Skin of body (tissue), 1 donor: ENCODE measurements at regions not wholly inside any gene's neighbourhood (a gene's known extent, or its start where the extent isn't known, plus 50 kb on each side); places are given as distances from the start of the nearest gene placed in this dataset.
A peak's percentile ranks its signal among the peaks of the same experiment; 100 is the strongest.
"Not testable (repeated sequence)": the region's sequence is repeated elsewhere in the genome, so short reads cannot be mapped to it uniquely, and the experiment has no call there.

ENCODE experiments used
- DNase-seq: peaks from one replicate; lab custom pipeline; 2025; lab: John Stamatoyannopoulos, UW

DNA sequence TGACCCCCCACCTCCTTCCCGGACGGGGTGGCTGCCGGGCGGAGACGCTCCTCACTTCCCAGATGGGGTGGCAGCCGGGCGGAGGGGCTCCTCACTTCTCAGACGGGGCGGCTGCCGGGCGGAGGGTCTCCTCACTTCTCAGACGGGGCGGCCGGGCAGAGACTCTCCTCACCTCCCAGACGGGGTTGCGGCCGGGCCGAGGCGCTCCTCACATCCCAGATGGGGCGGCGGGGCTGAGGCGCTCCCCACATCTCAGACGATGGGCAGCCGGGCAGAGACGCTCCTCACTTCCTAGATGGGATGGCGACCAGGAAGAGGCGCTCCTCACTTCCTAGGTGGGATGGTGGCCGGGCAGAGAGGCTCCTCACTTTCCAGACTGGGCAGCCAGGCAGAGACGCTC is 112.1 kb upstream of the GOT2 start:
- DNase-seq, result not testable (repeated sequence)

DNA sequence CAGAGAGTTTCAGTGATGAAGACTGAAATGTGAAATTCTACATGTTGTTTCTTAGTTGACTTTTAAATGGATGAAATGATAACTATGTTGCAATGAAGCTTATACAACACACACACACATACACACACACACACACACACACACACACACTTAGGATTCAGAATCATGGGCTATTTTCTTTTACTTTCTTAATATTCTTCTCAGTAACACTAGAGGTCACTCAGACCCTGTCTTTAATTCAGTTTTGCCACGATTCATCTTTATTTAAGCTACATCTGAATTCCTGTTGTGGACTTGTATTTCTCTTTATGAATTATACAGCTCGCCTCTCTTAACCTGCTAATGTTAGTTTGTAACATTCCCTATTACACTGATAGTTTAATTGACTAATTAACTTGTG is 109.6 kb upstream of the GOT2 start:
- DNase-seq, result peak; percentile 8

DNA sequence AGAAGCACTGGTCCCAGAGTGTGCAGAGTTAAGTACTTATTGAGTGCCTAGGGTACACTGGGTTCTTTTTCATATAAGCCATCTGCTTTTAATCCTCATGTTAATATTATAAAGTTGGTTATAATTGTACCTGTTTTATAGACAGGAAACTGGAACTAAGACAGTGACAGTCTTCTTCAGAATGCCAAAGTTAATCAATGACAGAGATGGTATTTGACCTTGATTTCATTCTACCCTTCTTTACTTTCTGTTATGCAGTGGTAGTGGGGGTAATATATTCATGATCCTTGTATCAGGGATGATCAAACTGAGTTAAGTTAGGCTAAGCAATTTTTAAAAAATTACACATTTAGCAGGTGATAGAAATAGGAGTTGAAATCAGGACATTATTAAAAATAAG is 108.6 kb upstream of the GOT2 start:
- DNase-seq, result no peak

DNA sequence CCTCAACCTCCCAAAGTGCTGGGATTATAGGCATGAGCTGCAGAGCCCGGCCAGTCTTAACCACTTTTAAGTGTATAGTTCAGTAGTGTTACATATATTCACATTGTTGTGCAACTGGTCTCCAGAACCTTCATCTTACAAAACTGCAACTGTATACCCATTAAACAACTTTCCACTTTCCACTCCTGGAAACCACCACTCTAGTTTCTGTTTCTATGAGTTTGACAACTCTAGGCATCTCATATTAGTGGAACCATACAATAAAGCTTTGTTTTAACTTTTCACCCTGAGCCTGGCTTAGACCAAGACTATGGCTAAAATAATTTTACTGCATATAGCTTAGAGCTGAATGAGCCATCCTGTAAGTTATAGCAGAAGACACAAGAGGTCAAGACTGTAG is 108.0 kb upstream of the GOT2 start:
- DNase-seq, result no peak

DNA sequence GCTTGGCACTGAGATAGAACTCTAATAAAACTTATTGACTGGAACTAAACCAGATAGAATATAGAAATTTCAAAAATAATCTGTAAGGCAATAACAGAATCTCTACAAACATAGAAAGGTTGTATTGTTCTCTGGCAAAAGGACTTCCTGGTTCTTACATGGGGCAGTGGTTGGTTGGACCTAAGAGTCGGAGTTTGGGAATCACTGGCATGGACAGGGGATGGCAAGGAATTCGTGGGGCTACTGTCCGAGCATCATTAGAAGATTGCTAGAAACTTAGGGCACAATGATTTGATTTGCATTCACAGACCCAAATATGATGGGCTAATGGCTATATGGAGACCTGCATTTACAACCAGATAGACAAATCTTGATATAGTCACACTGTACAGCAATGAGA is 103.8 kb upstream of the GOT2 start:
- no peak for DNase-seq

DNA sequence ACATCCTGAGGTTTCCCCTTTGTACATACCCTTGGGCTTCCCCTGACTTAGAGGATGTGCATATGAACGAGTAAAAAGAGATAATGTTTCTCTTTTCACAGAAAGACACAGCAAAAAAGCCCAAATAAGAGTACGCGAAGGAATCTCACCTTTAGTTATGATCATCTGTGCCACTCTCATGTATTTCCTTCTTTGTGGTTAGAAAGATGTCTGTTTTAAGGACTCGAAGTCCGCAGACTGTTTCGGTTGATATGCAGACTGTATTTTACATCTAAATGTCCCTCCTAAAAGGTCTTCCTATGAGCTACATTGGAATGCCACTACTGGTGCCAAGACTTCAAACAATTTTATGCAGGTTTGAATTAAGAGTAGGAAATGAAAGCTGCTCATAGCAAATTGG is 102.3 kb upstream of the GOT2 start:
- DNase-seq, result no peak

DNA sequence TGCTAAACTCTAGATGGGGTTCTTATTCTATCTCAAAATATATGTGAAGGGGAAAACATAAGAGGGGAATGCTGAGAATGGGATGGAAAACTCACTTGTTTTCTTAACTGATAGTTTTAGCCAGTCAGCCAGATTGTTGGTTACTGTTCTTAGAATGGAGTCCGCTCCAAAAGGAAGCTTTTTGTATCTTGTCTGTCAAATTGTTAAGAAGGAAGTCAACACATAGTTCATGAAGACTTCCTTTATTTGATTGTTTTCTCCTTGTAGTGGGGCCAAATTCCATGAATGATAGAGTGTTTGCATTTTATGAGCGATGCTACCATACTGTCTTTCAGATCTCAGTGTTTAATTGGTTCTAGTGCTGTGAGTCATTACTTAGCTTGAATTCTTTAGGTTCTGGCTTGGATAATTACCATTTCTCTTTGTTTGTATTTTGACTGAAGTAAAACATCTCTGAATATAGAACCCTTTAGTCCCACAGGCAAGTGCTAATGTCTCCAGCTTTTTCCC is 98.3 kb upstream of the GOT2 start:
- DNase-seq, result no peak

DNA sequence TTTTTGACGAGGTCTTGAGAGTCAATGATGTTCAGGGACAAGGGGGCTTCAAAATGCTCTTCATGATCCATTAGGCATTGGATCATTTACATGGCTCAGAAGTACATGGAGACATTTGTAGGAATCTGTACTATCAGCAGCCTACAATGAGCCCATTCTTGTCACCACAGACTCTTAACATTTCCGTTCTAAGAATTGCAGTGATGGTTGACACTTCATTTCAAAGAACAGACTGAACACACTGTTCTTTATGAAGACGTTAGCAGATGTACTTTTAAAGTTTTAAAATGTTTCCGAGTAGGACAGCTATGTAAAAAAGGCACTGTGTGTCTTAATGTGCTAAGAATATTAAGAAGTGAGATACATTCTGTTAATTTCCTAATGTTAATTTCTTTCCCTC is 97.3 kb upstream of the GOT2 start:
- DNase-seq, result no peak

DNA sequence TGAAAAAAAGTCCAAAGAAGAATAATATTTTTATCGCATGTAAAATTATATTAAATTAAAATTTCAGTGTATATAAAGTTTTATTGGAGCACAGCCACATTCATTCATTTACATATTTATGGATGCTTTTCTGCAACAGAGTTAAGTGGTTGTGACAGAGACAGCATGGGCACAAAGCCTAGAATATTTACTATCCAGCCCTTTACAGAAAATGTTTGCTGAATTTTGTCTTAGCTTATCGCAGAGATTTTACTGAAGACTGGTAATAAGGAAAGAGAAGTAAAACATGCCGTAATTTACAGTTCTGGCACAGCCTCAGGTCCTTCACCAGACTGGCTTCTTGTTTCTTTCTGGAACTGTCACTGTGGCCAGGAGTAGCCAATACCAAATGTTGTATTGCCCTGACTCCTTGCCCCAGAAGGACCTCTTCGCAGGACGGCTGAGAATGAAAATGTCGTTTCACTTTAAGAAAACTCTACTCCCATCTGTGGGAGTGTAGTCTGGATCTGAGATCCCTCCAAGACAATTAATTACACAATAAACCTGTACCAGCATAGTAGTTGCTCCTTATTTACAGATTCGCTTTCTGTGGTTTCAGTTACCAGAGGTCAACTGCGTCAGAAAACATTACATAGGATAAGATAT is 94.9 kb upstream of the GOT2 start:
- DNase-seq, result no peak

DNA sequence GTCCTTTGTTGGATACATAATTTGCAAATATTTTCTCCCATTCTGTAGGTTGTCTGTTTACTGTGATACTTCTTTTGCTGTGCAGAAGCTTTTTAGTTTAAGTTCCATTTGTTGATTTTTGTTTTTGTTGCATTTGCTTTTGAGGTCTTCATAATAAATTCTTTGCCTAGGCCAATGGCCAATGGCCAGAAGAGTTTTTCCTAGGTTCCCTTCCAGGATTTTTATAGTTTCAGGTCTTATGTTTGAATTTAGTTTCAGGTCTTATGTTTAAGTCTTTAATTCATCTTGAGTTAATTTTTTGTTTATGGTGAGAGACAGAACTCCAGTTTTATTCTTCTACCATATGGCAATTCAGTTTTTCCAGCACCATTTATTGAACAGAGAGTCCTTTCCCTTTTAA is 90.1 kb upstream of the GOT2 start:
- no peak for DNase-seq

DNA sequence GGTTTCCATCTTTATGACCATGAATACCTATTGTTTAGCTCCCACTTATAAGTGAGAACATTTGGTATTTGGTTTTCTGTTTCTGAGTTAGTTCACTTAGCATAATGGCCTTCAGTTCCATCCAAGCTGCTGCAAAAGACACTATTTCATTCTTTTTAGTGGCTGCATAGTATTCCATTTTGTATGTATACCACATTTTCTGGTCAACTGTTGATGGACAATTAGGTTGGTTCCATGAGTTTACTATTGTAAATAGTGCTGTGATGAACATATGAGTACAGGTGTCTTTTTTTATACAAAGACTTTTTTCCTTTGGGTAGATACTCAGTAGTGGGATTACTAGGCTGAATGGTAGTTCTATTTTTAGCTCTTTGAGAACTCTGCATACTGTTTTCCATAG is 87.8 kb upstream of the GOT2 start:
- DNase-seq, result no peak

DNA sequence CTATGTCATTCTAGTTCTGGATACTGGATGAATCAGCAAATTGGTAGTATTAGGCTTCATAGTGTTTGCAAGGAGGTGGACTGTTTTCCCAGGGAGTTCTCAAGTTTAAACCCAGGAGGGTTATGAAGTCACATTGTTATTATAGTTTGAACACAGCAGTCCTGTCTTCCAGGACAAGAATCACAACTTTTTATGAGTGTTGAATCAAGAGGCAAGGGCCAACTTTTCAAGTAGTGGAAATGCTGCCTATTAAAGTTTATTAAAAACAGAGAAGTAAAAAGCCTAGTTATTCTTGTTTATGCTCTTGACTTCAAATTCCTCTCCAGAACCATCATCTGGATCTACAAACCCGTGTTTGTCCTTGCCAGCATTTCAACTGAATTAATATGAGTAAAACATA is 86.3 kb upstream of the GOT2 start:
- DNase-seq, result peak; percentile 89

DNA sequence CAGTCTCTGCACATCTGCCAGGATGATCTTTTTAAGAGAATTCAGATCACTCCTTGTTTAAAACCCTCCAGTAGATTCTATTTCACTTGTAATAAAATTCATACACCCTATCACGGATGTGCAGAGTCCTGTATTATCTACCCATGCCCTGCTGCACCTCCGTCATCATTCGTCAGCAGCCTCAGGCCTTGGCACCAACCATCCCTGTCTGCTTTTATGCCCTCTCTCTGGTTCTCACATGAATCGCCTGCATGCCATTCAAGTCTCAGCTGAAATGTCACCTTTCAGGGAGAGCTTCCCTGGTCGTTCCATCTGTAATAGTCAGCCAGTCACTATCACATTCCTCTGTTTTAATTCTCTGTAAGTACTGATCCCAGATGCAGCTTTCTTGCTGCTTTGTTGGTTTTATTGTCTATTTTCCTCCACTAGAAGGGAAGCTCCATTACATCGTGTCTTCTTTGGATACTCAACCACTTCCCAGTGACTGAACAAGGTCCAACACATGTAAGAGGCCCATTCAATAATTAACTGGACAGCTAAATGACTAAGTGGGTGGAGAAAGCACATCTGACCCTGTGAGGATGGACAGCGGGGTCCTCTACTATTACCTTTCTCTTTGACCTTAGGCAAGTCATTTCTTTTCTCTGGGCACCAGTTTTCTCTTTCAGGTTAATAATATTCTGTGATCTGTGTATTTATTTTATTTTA is 81.2 kb upstream of the GOT2 start:
- no peak for DNase-seq

DNA sequence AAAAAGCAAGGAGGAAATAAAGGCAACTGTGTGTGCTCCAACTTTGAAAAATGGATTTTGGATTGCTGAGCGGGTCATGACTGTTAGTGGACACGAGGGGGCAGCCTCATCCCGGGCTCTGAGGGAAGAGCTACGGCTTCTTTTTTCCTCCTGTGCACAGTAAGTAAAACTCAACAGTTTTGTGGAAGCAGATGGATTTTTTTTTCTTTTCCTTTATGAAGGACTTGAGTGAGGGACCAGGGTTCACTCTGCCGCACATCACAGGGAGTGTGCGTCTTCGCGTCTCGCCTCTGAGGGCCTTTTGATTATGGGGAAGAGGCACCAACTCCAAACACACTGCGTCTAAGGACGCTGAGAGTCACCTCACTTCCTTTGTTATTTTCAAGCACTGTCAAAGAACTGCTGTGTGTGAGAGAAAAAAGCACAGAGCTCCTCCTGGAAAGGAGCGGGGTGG is 80.3 kb upstream of the GOT2 start:
- DNase-seq, result peak; percentile 60

DNA sequence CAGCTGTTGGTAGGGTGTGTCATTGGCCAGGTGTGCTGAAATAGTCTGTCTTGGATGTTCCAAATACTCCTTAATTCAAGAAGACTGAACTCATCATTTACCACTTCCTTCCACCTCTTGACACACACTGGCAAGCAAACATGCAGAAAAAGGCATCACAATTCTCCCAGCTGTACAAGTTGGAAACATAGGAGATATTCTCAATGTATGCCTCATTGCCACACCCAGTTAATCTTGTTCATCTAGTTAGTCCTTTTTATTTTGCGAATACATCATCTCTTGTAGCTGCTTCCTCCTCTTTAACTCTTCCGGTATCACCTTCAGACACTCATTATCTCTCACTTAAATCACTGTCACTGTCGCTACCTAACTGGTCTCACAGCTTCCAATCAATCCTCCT is 75.1 kb upstream of the GOT2 start:
- DNase-seq, result no peak

DNA sequence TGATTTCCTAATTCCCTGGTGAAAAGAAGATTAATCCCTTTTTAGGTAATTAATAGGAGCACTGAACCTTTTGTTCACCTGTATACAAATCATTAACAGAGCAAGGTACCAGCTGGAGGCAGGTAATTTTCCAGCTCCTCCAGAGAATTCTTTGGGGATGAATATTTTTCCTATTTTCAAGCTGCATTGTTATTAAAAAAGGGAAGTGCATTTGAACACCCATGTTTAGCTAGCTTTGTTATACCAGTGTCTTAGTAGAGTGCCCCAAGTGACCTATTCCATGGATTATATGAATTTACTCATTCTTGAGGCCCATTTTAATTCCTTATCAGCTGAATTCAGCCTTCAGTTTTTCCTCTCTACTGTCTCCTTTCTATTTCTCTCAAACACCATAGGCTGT is 73.2 kb upstream of the GOT2 start:
- no peak for DNase-seq

DNA sequence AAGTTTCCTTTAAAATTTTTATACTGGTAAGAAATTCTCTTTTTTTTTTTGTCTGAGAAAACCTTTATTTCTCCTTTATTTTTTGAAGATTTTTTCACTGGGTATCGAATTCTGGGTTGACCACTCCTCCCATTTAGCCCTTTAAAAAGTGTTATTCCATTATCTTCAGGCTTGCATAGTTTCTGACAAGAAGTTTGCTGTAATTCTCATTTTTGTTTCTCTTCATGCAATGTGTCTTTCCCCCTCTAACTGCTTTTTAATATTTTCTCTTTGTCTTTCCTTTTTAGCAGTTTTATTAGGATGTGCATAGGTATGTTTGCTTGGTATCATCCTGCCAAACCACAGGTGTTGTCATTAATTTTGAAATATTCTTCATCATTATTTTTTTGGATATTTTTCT is 67.7 kb upstream of the GOT2 start:
- no peak for DNase-seq

DNA sequence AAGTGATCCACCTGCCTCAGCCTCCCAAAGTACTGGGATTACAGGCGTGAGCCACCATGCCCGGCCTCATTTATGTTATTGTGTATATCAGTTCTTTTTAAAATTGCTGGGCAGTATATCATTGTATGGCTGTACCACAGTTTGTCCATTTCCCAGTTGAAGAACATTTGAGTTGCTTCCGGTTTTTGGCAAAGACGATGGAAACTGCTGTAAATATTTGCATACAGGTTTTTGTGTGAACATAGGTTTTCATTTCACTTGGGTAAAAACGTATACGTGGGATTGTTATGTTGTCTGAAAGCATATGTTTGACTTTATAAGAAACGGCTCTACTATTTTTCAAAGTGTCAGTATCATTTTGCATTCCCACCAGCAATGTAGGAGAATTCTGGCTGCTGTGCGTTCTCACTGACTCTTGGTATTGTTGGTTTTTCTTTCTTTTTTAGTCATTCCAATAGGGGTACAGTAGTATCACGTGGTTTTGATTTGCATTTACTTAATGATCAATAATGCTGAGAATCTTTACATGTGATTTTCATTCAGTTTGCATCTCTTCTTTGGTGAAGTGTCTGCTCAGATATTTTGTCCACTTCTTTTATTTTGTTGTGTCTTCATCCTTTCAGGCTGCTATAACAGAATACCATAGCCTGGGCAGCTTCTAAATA is 63.2 kb upstream of the GOT2 start:
- DNase-seq, result no peak

DNA sequence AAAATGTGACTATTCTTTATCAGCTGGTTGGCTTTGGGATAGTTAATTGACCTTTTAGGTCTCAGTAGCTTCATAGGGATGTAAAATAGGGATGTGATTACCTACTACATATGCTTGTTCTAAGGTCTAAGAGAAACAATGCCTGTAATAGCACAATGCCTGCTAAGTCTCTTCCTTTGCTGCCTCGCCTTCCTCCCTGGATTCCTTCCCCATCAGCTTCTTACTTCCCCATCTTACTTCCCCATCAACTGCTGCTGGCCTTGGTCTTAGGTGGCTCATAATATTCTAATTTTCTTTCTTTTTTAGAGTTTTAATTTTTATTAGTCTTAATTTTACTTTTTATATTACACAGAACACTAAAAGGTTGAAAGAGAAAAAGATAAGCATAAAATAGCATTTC is 59.2 kb upstream of the GOT2 start:
- no peak for DNase-seq

DNA sequence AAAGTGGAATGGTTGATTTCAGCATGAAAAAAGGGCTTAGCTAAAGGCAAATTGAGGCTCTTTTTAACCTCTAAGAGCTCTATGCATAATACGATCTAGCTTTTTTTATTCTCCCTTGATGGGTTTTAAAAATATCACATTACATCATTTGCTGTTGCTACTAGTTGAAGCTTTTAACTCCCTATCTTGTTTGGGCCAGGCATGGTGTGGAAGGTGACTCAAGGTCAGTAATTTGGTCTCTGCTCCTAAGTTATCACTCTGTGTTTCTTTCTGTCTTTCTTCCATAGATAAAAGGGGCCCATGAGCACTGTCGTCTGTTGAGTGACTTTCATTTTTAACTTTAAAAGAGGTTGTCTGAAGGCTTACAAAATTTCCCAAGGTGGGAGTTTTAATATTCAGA is 58.1 kb upstream of the GOT2 start:
- DNase-seq, result no peak

DNA sequence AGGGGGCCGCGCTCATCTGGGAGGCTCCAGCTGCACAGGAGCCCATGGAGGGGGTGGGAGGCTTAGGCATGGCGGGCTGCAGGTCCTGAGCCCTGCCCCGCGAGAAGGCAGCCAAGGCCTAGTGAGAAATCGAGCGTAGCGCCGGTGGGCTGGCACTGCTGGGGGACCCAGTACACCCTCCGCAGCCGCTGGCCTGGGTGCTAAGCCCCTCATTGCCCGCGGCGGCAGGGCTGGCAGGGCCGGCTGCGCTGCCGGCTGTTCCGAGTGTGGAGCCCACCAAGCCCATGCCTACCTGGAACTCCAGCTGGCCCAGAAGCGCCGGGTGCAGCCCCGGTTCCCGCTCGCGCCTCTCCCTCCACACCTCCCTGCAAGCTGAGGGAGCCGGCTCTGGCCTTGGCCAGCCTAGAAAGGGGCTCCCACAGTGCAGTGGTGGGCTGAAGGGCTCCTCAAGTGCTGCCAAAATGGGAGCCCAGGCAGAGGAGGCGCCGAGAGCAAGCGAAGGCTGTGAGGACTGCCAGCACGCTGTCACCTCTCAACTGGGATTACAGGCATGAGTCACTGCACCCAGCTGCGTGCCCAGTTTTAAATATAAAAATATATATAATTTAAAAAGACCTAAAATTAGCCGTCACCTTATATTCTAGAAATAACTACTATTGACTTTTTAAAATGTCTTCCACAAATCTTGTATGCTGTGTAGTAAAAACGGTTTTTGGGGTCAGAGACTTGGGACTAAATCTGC is 56.9 kb upstream of the GOT2 start:
- not testable (repeated sequence) for DNase-seq

DNA sequence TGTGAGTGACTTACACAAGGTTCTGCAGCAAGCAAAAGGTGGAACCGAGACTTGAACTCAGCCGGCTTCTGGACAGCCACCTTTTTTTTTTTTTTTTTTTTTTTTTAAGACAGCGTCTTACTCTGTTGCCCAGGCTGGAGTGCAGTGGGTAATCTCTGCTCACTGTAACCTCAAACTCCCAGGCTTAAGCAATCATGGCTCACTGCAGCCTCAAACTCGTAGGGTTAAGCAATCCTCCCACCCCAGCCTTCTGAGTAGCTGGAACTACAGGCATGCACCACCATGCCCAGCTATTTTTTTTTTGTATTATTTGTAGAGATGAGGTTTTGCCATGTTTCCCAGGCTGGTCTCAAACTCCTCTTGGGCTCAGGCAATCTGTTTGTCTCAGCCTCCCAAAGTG is 55.2 kb upstream of the GOT2 start:
- DNase-seq, result no peak
